ENCODE measurements at regions not wholly inside any gene's neighbourhood (a gene's known extent, or its start where the extent isn't known, plus 50 kb on each side); places are given as distances from the start of the nearest gene placed in this dataset.
"Not testable (repeated sequence)": the region's sequence is repeated elsewhere in the genome, so short reads cannot be mapped to it uniquely, and the experiment has no call there.

GRCh38 chr5:38756068-38756467, 89.7 kb upstream of the OSMR start:
- no peak for DNase-seq

GRCh38 chr5:38757451-38758245, 88.2 kb upstream of the OSMR start:
- no peak for DNase-seq

- DNase-seq = no peak
Observed at GRCh38 chr5:38758774-38759600, 86.8 kb upstream of the OSMR start.

- DNase-seq = no peak
Observed at GRCh38 chr5:38764937-38765391, 80.8 kb upstream of the OSMR start.

- peak; percentile 41 for DNase-seq
Observed at GRCh38 chr5:38765399-38765861, 80.4 kb upstream of the OSMR start.

GRCh38 chr5:38766151-38766550, 79.7 kb upstream of the OSMR start:
- no peak for DNase-seq

GRCh38 chr5:38768412-38769211, 77.2 kb upstream of the OSMR start:
- no peak for DNase-seq

GRCh38 chr5:38772471-38772870, 73.3 kb upstream of the OSMR start:
- DNase-seq = no peak

GRCh38 chr5:38775218-38775840, 70.5 kb upstream of the OSMR start:
- DNase-seq = no peak

GRCh38 chr5:38776149-38776896, 69.5 kb upstream of the OSMR start:
- no peak for DNase-seq

- DNase-seq = no peak
Observed at GRCh38 chr5:38777111-38777510, 68.7 kb upstream of the OSMR start.

GRCh38 chr5:38780316-38780715, 65.5 kb upstream of the OSMR start:
- DNase-seq = no peak

- peak; percentile 24 for DNase-seq
Observed at GRCh38 chr5:38780945-38781344, 64.9 kb upstream of the OSMR start.

GRCh38 chr5:38782180-38782835, 63.5 kb upstream of the OSMR start:
- DNase-seq = no peak

- DNase-seq = peak; percentile 99
Observed at GRCh38 chr5:38783011-38783561, 62.7 kb upstream of the OSMR start.

GRCh38 chr5:38789134-38789533, 56.7 kb upstream of the OSMR start:
- DNase-seq = no peak

- no peak for DNase-seq
Observed at GRCh38 chr5:38789777-38790176, 56.0 kb upstream of the OSMR start.

GRCh38 chr5:38790268-38790667, 55.5 kb upstream of the OSMR start:
- no peak for DNase-seq

GRCh38 chr5:38790891-38791290, 54.9 kb upstream of the OSMR start:
- DNase-seq = no peak

GRCh38 chr5:38793099-38793498, 52.7 kb upstream of the OSMR start:
- DNase-seq = peak; percentile 99

- not testable (repeated sequence) for DNase-seq
Observed at GRCh38 chr5:38794037-38794436, 51.8 kb upstream of the OSMR start.

Data from SHP77 treated with DMSO at 0.1 percent for 48 hours (cell line).